ENCODE measurements at regions not wholly inside any gene's neighbourhood (a gene's known extent, or its start where the extent isn't known, plus 50 kb on each side); places are given as distances from the start of the nearest gene placed in this dataset.

- TF ChIP-seq EZH2 (IDR thresholded peaks at IDR 0.05; ENCODE audit: insufficient read depth, poor library complexity, severe bottlenecking) (no peak), EZH2phosphoT487 (IDR thresholded peaks at IDR 0.05; ENCODE audit: insufficient read depth, low read depth) (no peak)
Observed at GRCh38 chr10:4080225-4080805, 295.3 kb upstream of the KLF6 start.
